Astrocyte (in vitro differentiated cells and primary cell): ENCODE measurements at regions not wholly inside any gene's neighbourhood (a gene's known extent, or its start where the extent isn't known, plus 50 kb on each side); places are given as distances from the start of the nearest gene placed in this dataset.

ENCODE experiments used
- DNase-seq: peaks from one replicate; pipeline ENCODE4 v3.0.0-alpha.2; 2010; ENCODE audit warnings: low read depth
- FAIRE-seq: peaks from 2 replicates; lab custom pipeline; 2011; peaks lifted over from hg19 to GRCh38; lab: Jason Lieb, UNC
- H2AFZ ChIP-seq: 2 replicates; pipeline ENCODE4 v1.6.0; 2012; ENCODE audit warnings: low read depth, low read length, inconsistent platforms
- H3K27ac ChIP-seq: 2 replicates; pipeline ENCODE4 v1.5.1; 2011; ENCODE audit warnings: low read depth, low read length, inconsistent platforms
- H3K27me3 ChIP-seq: 2 replicates; pipeline ENCODE4 v1.6.0; 2011; ENCODE audit warnings: low read length, inconsistent platforms; ENCODE audit not compliant: insufficient read depth
- H3K36me3 ChIP-seq: 2 replicates; pipeline ENCODE4 v1.5.1; 2011; ENCODE audit warnings: low read length, inconsistent platforms; ENCODE audit not compliant: insufficient read depth
- H3K4me1 ChIP-seq: 2 replicates; pipeline ENCODE4 v1.5.1; 2011; ENCODE audit warnings: low read length, inconsistent platforms; ENCODE audit not compliant: insufficient read depth
- H3K4me2 ChIP-seq: 2 replicates; pipeline ENCODE4 v1.6.0; 2012; ENCODE audit warnings: low read length, inconsistent platforms
- H3K4me3 ChIP-seq: 2 replicates; pipeline ENCODE4 v1.5.1; 2011; ENCODE audit warnings: low read depth, mild to moderate bottlenecking, low read length, inconsistent platforms; ENCODE audit not compliant: insufficient read depth
- H3K79me2 ChIP-seq: 2 replicates; pipeline ENCODE4 v1.6.0; 2012; ENCODE audit warnings: mild to moderate bottlenecking, low read length, inconsistent platforms; ENCODE audit not compliant: insufficient read depth
- H3K9ac ChIP-seq: 2 replicates; pipeline ENCODE4 v1.6.0; 2012; ENCODE audit warnings: mild to moderate bottlenecking, low read length, inconsistent platforms
- H3K9me3 ChIP-seq: 2 replicates; pipeline ENCODE4 v1.5.1; 2012; ENCODE audit warnings: low read depth, mild to moderate bottlenecking, low read length, inconsistent platforms; ENCODE audit not compliant: insufficient read depth
- H4K20me1 ChIP-seq: 2 replicates; pipeline ENCODE4 v1.6.0; 2012; ENCODE audit warnings: low read length, inconsistent platforms; ENCODE audit not compliant: insufficient read depth
- H3K27ac Mint-ChIP-seq: one replicate; pipeline ENCODE4 v1.8.0; 2021; ENCODE audit warnings: mild to moderate bottlenecking, mixed read lengths; ENCODE audit not compliant: unreplicated experiment
- H3K27me3 Mint-ChIP-seq: one replicate; pipeline ENCODE4 v1.8.0; 2021; ENCODE audit warnings: low read depth, mixed read lengths; ENCODE audit not compliant: unreplicated experiment
- H3K36me3 Mint-ChIP-seq: one replicate; pipeline ENCODE4 v1.8.0; 2021; ENCODE audit warnings: low read depth, mixed read lengths; ENCODE audit not compliant: unreplicated experiment
- H3K4me1 Mint-ChIP-seq: one replicate; pipeline ENCODE4 v1.8.0; 2021; ENCODE audit warnings: low read depth, mixed read lengths; ENCODE audit not compliant: unreplicated experiment
- H3K4me3 Mint-ChIP-seq: one replicate; pipeline ENCODE4 v1.8.0; 2021; ENCODE audit warnings: mild to moderate bottlenecking, moderate library complexity, mixed read lengths; ENCODE audit not compliant: unreplicated experiment
- H3K9me3 Mint-ChIP-seq: one replicate; pipeline ENCODE4 v1.8.0; 2021; ENCODE audit warnings: mild to moderate bottlenecking, mixed read lengths; ENCODE audit not compliant: unreplicated experiment
- CTCF ChIP-seq: IDR thresholded peaks from 2 replicates; pipeline ENCODE4 v1.5.1; 2011; ENCODE audit warnings: low read depth, mild to moderate bottlenecking, inconsistent platforms, low read length, moderate library complexity; ENCODE audit not compliant: insufficient read depth
- EZH2 ChIP-seq: IDR thresholded peaks from 2 replicates; pipeline ENCODE4 v1.6.1; 2012; ENCODE audit warnings: mild to moderate bottlenecking, low read length, inconsistent platforms; ENCODE audit not compliant: insufficient read depth

GRCh38 chr12:113732916-113733315 lies 233.2 kb downstream of the RBM19 start:
- H3K4me1 Mint-ChIP-seq, result no peaks in the 10 kb centered on the region
- Histone ChIP-seq H3K79me2 (no peaks in the 10 kb centered on the region), H3K36me3 (no peaks in the 10 kb centered on the region), H3K27me3 (peaks cover 2% of the 10 kb centered on the region), H3K9ac (no peak overlapping the region), H3K27ac (no peak overlapping the region), H3K4me2 (no peak overlapping the region), H3K9me3 (no peaks in the 10 kb centered on the region), H2AFZ (no peak overlapping the region), H3K4me1 (no peaks in the 10 kb centered on the region), H3K4me3 (no peak overlapping the region), H4K20me1 (no peaks in the 10 kb centered on the region)
- no peaks in the 10 kb centered on the region for H3K36me3 Mint-ChIP-seq
- H3K27me3 Mint-ChIP-seq, result peaks cover 63% of the 10 kb centered on the region
- DNase-seq, result no peak
- H3K9me3 Mint-ChIP-seq, result no peaks in the 10 kb centered on the region
- no peak for FAIRE-seq
- no peak overlapping the region for H3K27ac Mint-ChIP-seq
- TF ChIP-seq CTCF (no peak), EZH2 (no peak)
- no peak overlapping the region for H3K4me3 Mint-ChIP-seq

GRCh38 chr12:113727651-113728061 lies 238.5 kb downstream of the RBM19 start:
- Histone ChIP-seq H3K27me3 (no peaks in the 10 kb centered on the region), H3K9me3 (no peaks in the 10 kb centered on the region), H3K4me2 (no peak overlapping the region), H3K36me3 (no peaks in the 10 kb centered on the region), H3K27ac (no peak overlapping the region), H3K4me3 (no peak overlapping the region), H4K20me1 (no peaks in the 10 kb centered on the region), H2AFZ (no peak overlapping the region), H3K9ac (no peak overlapping the region), H3K79me2 (no peaks in the 10 kb centered on the region), H3K4me1 (no peaks in the 10 kb centered on the region)
- FAIRE-seq (peak; percentile 73), DNase-seq (peak; percentile 30)
- Mint-ChIP-seq H3K36me3 (no peaks in the 10 kb centered on the region), H3K27ac (no peak overlapping the region), H3K27me3 (peaks cover 42% of the 10 kb centered on the region), H3K4me3 (no peak overlapping the region), H3K4me1 (peaks cover 4% of the 10 kb centered on the region), H3K9me3 (no peaks in the 10 kb centered on the region)
- TF ChIP-seq CTCF (no peak), EZH2 (no peak)

GRCh38 chr12:113726254-113726819 lies 239.8 kb downstream of the RBM19 start:
- H3K4me3 ChIP-seq, result no peak overlapping the region
- no peak overlapping the region for H3K27ac ChIP-seq
- no peaks in the 10 kb centered on the region for H3K9me3 ChIP-seq
- H3K36me3 Mint-ChIP-seq, result no peaks in the 10 kb centered on the region
- H3K9ac ChIP-seq, result no peak overlapping the region
- H3K79me2 ChIP-seq, result no peaks in the 10 kb centered on the region
- no peak overlapping the region for H3K4me3 Mint-ChIP-seq
- H3K27me3 ChIP-seq, result no peaks in the 10 kb centered on the region
- no peaks in the 10 kb centered on the region for H3K4me1 ChIP-seq
- no peak overlapping the region for H2AFZ ChIP-seq
- H3K9me3 Mint-ChIP-seq, result no peaks in the 10 kb centered on the region
- H3K27ac Mint-ChIP-seq, result no peak overlapping the region
- DNase-seq (no peak), FAIRE-seq (no peak)
- no peaks in the 10 kb centered on the region for H4K20me1 ChIP-seq
- no peak overlapping the region for H3K4me2 ChIP-seq
- no peak for TF ChIP-seq CTCF
- no peak for TF ChIP-seq EZH2
- no peaks in the 10 kb centered on the region for H3K36me3 ChIP-seq
- peaks cover 4% of the 10 kb centered on the region for H3K4me1 Mint-ChIP-seq
- peaks cover 39% of the 10 kb centered on the region for H3K27me3 Mint-ChIP-seq
